Endothelial cell of umbilical vein (primary cell): ENCODE measurements at regions not wholly inside any gene's neighbourhood (a gene's known extent, or its start where the extent isn't known, plus 50 kb on each side); places are given as distances from the start of the nearest gene placed in this dataset.

Source experiments
- CTCF ChIP-seq, 2 donors: IDR thresholded peaks; 1 replicate in 1 of 2; 2 replicates in 1 of 2; pipeline ENCODE4 v1.5.1; 2011; ENCODE audit warnings: low read length in 2 of 2, mild to moderate bottlenecking in 2 of 2, moderate library complexity in 2 of 2, control low read depth in 1 of 2, inconsistent platforms in 1 of 2, low read depth in 1 of 2; ENCODE audit not compliant: insufficient read depth in 1 of 2; ENCODE audit errors: extremely low read depth in 1 of 2
- FOS ChIP-seq: IDR thresholded peaks from 2 replicates; pipeline ENCODE4 v1.6.1; 2011; ENCODE audit warnings: mild to moderate bottlenecking, low read length, moderate library complexity, borderline replicate concordance; ENCODE audit not compliant: insufficient read depth
- JUN ChIP-seq: IDR thresholded peaks from 2 replicates; pipeline ENCODE4 v1.6.1; 2011; ENCODE audit warnings: borderline replicate concordance, low read depth; ENCODE audit not compliant: insufficient read length, insufficient read depth
- POLR2A ChIP-seq: IDR thresholded peaks from 2 replicates; pipeline ENCODE4 v1.6.1; 2012; ENCODE audit warnings: low read depth, mild to moderate bottlenecking, control low read depth, low read length
- POLR2AphosphoS5 ChIP-seq: IDR thresholded peaks from 2 replicates; pipeline ENCODE4 v1.6.1; 2012; ENCODE audit warnings: low read depth, mild to moderate bottlenecking, control low read depth, low read length, moderate library complexity; ENCODE audit not compliant: insufficient read depth

- TF ChIP-seq POLR2AphosphoS5 (no peak), POLR2A (no peak), CTCF (IDR thresholded peaks at IDR 0.05; ENCODE audit: extremely low read depth in 1 of 2, insufficient read depth in 1 of 2, low read depth in 1 of 2, low read length in 2 of 2) (no peak), FOS (no peak), JUN (no peak)
Measured at GRCh38 chrX:107355533-107355932, 93.9 kb upstream of the FRMPD3 start.
